GM19193 (cell line): ENCODE measurements at regions not wholly inside any gene's neighbourhood (a gene's known extent, or its start where the extent isn't known, plus 50 kb on each side); places are given as distances from the start of the nearest gene placed in this dataset.

ENCODE experiments used
- POLR2A ChIP-seq: IDR thresholded peaks from 4 replicates; pipeline ENCODE4 v1.6.1; 2011; ENCODE audit not compliant: insufficient read depth, insufficient read length; ENCODE audit errors: extremely low read depth

DNA sequence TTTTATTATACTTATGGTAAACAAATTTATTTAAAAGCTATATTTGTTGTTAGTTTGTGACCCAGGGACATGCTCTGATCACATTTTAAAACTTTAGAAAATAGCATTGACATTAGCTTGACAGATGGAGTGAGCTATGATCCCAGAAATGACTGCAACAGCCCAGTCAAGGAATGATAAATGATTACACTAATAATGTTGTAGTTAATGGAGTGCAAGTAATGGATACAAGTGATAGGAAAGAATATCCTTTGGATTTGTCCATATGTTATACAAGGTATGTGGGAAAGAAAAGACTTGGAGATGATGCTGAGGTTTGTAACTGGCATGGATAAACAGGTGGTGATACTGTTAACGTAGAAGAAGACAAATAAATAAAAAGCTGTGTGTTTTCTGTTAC, 1908.7 kb downstream of the MRPL39 start:
- no peak for TF ChIP-seq POLR2A

DNA sequence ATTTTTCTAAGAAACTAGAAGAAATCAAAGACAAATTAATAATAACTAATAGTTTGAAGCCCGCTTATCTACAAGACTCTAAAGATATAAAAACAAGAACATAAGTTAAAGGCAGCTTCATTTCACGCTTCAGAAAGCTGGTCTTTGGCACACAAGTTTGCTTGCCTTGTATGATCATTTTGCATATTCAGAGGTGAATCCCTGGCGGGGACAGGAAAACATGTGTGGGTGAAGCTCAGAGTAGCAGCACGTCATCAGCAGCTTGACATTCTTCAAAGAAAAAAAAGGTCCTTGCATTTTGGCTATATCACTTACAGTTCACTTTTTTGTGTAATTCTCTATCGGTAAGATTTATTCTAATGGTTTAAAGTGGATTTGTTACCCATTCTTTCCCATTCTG, 1911.8 kb downstream of the MRPL39 start:
- no peak for TF ChIP-seq POLR2A

DNA sequence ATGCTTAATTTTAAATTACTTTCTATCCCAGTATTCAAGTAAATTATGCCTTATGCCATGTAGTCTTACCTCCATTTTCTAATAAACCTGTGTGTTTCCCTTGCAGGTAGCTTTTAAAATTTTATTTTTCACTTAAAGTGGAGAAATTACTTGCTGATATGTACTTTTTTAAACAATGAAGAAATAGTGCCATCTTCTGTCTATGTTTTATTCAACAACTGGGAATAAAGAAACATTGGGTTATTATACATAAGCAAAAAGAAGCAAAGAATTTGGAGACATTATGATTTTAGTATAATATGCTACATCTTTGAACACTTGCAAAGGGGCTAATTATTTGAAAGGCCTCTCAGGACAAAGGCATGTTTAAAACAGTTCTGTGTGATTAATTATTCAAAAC, 1912.9 kb downstream of the MRPL39 start:
- TF ChIP-seq POLR2A = no peak

DNA sequence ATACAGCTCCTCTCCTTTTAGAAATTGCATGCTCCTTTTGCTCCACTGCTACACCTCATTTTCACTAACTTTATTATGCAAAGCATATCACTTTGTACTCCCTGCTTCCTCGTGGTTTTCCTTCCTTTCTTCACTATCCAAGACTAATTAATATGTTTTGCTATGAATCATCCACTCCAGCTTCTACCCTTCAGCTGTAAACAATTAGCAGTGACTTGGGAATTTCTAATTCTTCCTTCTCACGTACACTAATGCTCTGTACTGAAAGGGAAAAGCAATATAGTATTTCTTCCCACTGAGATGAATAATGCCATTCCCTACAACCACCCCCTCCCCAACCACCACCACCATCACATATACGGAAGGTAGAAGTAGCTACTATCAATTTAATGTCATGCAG, 1917.0 kb downstream of the MRPL39 start:
- no peak for TF ChIP-seq POLR2A

DNA sequence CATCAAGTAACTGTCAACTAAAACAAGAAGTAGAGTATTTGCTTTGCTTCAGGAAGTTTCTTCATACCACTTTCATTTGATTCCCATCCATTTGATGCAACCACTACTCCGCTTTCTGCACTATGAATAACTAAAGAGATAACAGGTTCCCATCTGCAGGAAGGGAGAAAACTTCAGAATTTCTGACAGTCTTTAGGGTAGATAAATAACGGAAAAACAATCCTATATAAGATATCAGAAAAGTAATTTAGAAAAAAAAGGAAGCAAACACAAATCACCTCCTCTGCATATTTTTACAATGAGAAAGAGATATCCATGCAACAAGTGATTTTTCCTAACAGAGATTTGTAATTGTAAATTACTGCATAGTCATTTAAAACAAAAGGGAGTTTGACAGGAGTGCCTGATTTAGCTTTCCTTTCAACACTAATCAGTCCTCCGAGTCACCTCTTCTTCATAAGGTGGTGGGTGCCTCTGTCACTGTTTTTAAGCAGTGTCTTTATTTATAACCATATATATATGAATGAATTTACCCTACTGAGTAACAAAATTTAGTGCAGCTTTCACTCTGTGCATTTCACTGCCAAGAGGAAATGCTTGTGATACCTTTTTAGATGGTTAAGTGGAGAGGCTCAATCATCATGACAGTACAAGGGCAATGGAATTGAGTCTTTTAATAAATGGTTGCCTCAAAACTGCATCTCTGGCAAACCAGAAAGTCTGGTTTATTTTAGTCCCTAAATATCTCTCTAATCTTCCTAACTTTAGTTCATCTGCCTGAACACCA, 1920.4 kb downstream of the MRPL39 start:
- no peak for TF ChIP-seq POLR2A

DNA sequence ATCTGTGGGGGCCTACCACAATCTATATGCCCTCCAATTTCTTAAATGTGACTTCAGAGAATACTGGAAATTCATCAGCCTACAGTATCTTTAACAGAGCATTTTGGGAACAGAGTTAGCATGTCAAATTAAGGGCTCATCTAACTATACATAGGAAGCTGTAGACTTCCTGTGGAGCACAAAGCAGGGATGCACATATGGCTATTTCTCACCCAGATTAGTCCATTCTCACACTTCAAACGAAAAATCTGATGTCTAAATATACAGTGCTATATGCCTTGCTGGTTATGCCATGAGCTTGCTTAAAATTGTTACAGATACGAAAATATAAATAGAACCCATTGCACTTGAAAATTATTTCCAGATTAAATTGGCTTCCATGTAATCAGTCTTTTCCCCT, 1922.8 kb downstream of the MRPL39 start:
- no peak for TF ChIP-seq POLR2A

DNA sequence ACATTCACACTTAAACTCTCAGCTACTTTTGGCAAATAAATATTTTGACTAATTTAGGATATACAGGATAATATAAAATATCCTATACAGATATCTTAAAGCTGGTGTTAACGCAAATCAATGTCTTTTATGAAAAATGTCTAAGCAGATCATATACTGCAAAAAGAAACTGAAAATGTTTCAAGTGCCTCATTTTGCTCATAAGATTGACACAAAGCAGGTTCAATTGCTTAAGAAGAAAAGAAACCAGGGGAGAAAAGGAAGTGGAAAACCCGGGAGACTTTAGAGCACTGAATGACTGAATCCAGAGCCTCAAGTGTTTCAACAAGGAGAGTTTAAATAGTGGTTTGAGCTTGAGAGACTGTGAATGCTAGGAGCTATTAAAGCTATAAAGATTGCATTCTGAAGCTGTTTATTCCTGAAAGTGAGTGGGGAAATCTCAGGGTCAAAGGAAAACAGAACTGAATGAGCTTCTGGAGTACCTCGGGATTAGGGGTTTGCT, 1943.0 kb downstream of the MRPL39 start:
- TF ChIP-seq POLR2A = no peak

DNA sequence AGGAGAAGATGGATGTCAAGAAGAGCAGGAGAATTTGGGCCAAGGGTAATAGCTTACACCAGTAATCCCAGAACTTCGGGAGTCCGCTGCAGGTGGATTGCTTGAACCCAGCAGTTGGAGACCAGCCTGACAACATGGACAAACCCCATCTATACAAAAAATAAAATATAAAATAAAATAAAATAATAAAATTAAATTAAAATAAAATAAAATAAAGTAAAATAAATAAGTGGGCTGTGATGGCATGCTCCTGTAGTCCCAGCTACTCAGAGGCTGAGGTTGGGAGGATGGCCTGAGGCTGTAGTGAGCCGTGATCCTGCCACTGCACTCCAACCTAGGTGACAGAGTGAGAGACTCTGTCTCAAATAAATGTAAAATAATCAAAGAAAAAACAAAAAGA, 1946.7 kb downstream of the MRPL39 start:
- TF ChIP-seq POLR2A = no peak

DNA sequence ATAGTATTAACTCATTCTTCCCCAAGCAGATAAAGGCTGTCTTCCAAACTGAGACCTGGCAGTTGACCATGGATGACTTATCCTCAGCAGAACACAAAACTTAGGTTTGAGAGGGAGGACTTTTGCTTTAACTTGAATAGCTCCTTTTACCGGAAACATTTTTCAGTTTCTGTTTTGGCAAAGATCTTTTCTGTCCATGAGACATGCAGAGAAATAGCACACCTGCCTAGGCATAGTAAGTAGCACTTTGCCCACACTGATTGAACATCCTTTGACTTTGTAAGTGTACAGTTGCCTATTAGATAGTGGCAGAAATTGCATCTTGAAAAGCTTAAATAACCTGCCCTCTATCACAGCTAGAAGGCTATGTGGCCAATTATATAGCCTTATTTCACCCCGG, 1962.5 kb downstream of the MRPL39 start:
- TF ChIP-seq POLR2A = no peak

DNA sequence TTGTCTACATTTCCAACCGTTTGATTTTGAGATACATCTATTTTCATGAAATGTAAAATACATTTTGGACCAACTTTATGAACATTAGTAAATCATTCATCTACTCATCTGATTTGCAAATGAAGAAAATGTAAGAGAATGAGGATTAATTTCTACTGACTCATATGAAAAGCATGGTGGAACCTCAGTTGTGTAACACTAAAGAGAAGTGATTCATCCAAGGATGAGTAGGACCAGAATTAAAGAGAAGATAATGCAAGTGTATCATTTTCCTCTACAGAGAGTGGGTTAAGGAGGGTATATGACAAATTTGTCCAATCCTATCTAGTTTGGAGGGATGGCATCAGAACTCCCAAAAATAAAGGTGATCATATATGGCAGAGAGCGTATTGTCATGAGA, 1967.6 kb downstream of the MRPL39 start:
- TF ChIP-seq POLR2A = no peak

DNA sequence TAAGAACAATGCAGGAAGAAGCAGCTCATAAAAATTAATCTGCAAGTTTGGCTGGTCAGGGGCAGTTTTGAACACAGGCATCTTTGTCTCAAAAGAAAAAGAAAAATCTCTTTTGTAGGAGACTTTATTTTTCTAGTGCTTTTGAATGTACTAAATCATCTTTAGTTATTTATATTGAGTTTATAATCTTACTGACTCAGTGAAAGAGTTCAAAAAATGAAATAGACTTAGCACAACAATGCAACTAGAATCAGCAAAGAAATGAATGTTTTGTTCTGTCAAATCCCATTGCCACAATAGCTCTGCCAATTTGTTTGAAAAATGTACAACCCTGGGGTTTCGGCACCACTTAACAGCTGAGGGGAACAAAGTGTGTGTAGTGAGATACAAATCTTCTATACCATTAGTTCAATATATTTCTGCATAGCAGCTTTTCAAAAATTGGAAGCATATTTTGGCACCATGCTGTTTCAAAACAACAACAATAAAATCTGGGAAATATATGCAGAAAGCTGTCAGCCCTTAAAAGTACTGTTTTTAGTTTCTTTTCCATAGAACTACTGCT, 1969.1 kb downstream of the MRPL39 start:
- TF ChIP-seq POLR2A = no peak

DNA sequence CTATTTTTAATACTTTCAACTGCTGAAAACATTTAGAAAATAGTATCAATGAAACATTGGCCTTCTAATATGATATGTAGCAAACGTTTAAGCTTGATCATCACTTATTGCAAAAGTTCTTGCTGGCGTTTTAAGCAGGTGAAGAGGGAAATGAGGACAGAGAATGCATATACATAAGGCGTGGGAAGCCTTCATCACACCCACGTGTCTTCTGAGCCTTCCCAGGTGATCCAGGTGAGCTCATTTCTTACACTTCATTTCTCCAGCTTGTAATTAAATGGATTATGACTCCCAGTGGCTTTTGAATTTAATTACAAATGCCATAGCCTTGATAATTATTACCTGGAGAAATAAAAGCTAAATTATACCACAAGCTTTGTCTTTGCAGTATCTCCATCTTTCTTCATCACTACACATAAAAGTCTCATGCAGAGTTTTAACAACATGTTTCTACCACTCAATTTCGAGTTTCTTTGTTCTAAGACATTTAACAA, 1973.8 kb downstream of the MRPL39 start:
- no peak for TF ChIP-seq POLR2A

DNA sequence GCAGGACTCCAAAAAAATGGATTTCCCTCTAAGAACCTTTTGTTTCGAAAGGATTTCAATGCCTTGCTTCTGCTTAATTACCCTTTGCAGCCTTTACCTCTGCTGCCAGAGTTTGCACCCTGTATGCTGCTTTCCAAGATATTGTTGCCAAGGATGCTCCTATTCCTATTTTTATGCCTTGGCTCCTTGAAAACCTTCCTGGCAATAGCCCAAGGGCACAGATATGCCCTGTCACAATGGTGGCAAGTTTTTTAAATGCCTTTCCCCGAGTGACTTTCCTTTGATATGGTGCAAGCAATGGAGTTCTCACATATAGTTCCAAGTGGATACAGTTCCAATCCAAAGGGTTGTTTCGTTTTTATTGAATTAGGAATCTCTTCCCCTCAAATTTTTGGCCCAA, 1983.0 kb downstream of the MRPL39 start:
- TF ChIP-seq POLR2A = no peak

DNA sequence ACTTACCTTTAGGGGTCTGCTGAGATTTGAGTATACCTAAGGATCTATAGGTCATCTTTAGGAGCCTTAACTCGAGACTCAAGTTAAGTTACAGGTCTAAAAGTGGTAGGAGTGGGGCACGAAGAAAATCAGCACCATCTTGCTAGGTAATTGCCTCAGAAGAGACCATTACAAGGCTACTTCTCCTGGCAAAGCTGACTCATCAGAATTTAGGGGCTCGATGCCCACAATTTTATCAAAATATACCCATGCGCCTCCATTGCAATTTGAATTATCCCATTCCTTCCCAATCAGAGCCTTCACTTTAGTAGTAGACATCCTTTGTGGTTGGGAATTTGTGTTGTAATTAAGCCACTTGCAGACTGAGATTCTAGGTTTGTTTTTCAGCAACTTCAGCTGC, 1994.3 kb downstream of the MRPL39 start:
- TF ChIP-seq POLR2A = no peak

DNA sequence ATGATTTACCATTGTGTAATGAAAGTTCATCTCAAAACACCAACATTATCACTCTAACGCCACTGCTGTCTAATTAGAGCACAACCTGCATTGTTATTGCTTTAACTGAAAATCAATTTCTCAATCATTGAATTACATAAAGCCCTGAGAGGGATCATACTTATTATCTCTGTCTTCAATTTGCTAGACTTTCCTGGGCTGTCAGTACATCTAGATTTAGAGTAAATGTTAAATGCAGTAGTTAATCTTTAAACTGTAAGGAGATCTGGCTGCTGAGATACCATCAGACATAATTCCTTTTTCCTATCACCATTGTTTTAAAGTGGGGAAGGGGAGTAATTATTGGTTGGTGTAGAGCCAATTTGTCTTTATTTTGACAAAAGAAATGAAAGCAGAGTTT, 1995.1 kb downstream of the MRPL39 start:
- TF ChIP-seq POLR2A = no peak

DNA sequence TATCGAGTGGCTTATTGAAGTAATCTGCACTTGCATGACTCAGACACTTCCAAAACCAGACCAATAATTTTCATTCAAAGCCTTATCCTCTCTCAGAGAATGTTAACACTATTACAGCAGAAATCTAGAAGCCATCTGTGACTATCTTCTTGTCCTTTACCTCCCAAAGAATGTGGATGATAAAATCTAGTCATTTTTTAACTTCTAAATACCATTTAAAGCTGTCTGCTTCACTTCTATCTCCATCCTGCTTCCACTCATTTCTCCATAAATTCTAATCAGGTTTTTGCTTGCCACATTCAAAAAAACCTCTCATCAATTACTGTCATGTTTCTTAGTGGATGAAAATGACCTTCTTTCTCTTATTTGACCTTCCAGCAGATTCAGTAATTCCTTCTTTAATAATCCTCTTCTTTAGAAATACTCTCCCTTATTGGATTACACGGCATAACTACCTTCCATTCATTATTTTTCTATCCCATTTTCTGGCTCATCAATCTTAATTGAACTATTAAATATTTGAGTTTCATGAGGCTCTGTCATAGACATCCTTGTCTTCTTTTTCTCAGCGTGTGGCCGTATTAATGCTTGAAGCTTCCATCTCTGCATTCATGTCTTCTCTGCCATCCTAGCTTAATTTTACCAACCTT, 1999.4 kb downstream of the MRPL39 start:
- TF ChIP-seq POLR2A = no peak
